ENCODE measurements at regions not wholly inside any gene's neighbourhood (a gene's known extent, or its start where the extent isn't known, plus 50 kb on each side); places are given as distances from the start of the nearest gene placed in this dataset.

- Histone ChIP-seq H3K9me2 (ENCODE audit: insufficient read depth) (no peaks in the 10 kb centered on the region), H3K27me3 (replicated peaks; ENCODE audit: insufficient read depth) (no peaks in the 10 kb centered on the region), H3K79me2 (ENCODE audit: insufficient read depth) (no peaks in the 10 kb centered on the region), H3F3A (ENCODE audit: insufficient read depth) (peaks cover 64% of the 10 kb centered on the region), H3K27ac (peak overlapping the region; percentile 65), H3K9ac (no peak overlapping the region), H3K36me3 (ENCODE audit: low read depth) (no peaks in the 10 kb centered on the region), H3K9me3 (ENCODE audit: low read depth) (no peaks in the 10 kb centered on the region), H3K4me2 (ENCODE audit: unreplicated experiment) (peak overlapping the region; percentile 20), H3K4me3 (no peak overlapping the region), H2AFZ (no peak overlapping the region), H4K20me1 (ENCODE audit: insufficient read depth) (no peaks in the 10 kb centered on the region), H3K4me1 (ENCODE audit: insufficient read depth) (peaks cover 58% of the 10 kb centered on the region)
- no peak for TF ChIP-seq EZH2 (IDR thresholded peaks at IDR 0.05; ENCODE audit: insufficient read depth, poor library complexity, severe bottlenecking)
- TF ChIP-seq EZH2phosphoT487 (IDR thresholded peaks at IDR 0.05; ENCODE audit: insufficient read depth, low read depth): no peak
- 0 to 1% methylated on average over 2 of the region's 2 CpGs for WGBS, 2 experiments (ENCODE audit: low coverage in 1 of 2, low lambda C conversion rate in 2 of 2, missing lambda C conversion rate in 2 of 2)
- DNase-seq: peak; percentile 75
- in situ Hi-C loops (cut with MboI): no loop called here
Measured at GRCh38 chr9:115263371-115264075, 145.6 kb upstream of the TNC start.

GRCh38 chr9:115264313-115264712, 146.4 kb upstream of the TNC start:
- Histone ChIP-seq H3K9me2 (ENCODE audit: insufficient read depth) (no peaks in the 10 kb centered on the region), H3F3A (ENCODE audit: insufficient read depth) (peaks cover 64% of the 10 kb centered on the region), H4K20me1 (ENCODE audit: insufficient read depth) (no peaks in the 10 kb centered on the region), H3K9ac (no peak overlapping the region), H3K4me2 (ENCODE audit: unreplicated experiment) (peak overlapping the region; percentile 1), H3K79me2 (ENCODE audit: insufficient read depth) (no peaks in the 10 kb centered on the region), H3K4me1 (ENCODE audit: insufficient read depth) (peaks cover 58% of the 10 kb centered on the region), H3K9me3 (ENCODE audit: low read depth) (no peaks in the 10 kb centered on the region), H2AFZ (no peak overlapping the region), H3K27me3 (replicated peaks; ENCODE audit: insufficient read depth) (no peaks in the 10 kb centered on the region), H3K4me3 (no peak overlapping the region), H3K36me3 (ENCODE audit: low read depth) (no peaks in the 10 kb centered on the region), H3K27ac (peak overlapping the region; percentile 65)
- TF ChIP-seq EZH2phosphoT487 (IDR thresholded peaks at IDR 0.05; ENCODE audit: insufficient read depth, low read depth) (no peak), EZH2 (IDR thresholded peaks at IDR 0.05; ENCODE audit: insufficient read depth, poor library complexity, severe bottlenecking) (no peak)
- WGBS, 2 experiments (ENCODE audit: low coverage in 1 of 2, low lambda C conversion rate in 2 of 2, missing lambda C conversion rate in 2 of 2): 81 to 84% methylated on average over 1 of the region's 1 CpG
- peak; percentile 60 for DNase-seq
- in situ Hi-C loops (cut with MboI): no loop called here

DNA sequence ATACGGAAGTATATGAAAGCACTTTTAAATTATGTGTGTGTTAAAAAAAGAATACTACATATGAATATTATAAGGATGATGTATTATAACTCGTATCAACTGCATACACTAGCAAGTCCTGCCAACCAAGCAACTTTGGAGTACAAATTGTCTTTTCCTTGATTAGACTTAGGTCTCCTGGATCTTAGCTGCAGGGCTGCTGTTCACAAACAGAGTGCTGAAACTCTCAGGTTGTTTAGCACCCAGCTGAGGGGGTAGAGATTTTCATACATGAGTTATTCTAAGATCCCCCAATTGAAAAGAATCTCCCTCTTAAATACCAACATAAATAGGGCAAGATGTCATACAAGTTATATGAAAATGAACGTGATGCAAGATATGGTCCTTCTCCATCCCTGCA, 149.8 kb upstream of the TNC start:
- no peaks in the 10 kb centered on the region for H3K36me3 ChIP-seq (ENCODE audit: low read depth)
- H2AFZ ChIP-seq: no peak overlapping the region
- peak; percentile 52 for DNase-seq
- peaks cover 38% of the 10 kb centered on the region for H3K4me1 ChIP-seq (ENCODE audit: insufficient read depth)
- H3F3A ChIP-seq (ENCODE audit: insufficient read depth): peaks cover 40% of the 10 kb centered on the region
- no peaks in the 10 kb centered on the region for H3K27me3 ChIP-seq (replicated peaks; ENCODE audit: insufficient read depth)
- H4K20me1 ChIP-seq (ENCODE audit: insufficient read depth): no peaks in the 10 kb centered on the region
- in situ Hi-C loops (cut with MboI): no loop called here
- H3K9ac ChIP-seq: no peak overlapping the region
- H3K27ac ChIP-seq: no peak overlapping the region
- no peaks in the 10 kb centered on the region for H3K79me2 ChIP-seq (ENCODE audit: insufficient read depth)
- no peak overlapping the region for H3K4me2 ChIP-seq (ENCODE audit: unreplicated experiment)
- 79 to 82% methylated on average over 3 of the region's 3 CpGs for WGBS, 2 experiments (ENCODE audit: low coverage in 1 of 2, low lambda C conversion rate in 2 of 2, missing lambda C conversion rate in 2 of 2)
- no peaks in the 10 kb centered on the region for H3K9me3 ChIP-seq (ENCODE audit: low read depth)
- H3K4me3 ChIP-seq: no peak overlapping the region
- TF ChIP-seq EZH2phosphoT487 (IDR thresholded peaks at IDR 0.05; ENCODE audit: insufficient read depth, low read depth) (no peak), EZH2 (IDR thresholded peaks at IDR 0.05; ENCODE audit: insufficient read depth, poor library complexity, severe bottlenecking) (no peak)
- H3K9me2 ChIP-seq (ENCODE audit: insufficient read depth): no peaks in the 10 kb centered on the region; the same call in 1 of the 2 replicates

DNA sequence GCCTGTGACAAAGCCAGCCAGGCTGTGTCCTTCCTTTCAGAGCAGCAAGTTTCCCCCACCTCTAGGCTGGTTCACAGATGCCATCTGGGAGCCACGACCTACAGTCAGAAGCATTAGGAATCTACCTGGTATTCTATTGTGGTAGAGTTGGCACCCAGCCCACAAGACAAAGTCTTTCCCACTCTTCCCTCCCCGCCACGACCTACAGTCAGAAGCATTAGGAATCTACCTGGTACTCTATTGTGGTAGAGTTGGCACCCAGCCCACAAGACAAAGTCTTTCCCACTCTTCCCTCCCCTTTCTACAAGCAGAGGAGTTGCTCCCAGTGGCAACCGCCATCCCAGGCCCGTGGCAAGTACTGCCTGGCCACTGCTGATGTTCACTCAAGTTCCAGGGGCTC, 157.8 kb upstream of the TNC start:
- H3K4me2 ChIP-seq (ENCODE audit: unreplicated experiment): no peak overlapping the region
- no peak overlapping the region for H3K27ac ChIP-seq
- H3K79me2 ChIP-seq (ENCODE audit: insufficient read depth): no peaks in the 10 kb centered on the region
- no peaks in the 10 kb centered on the region for H3K9me3 ChIP-seq (ENCODE audit: low read depth)
- WGBS, 2 experiments (ENCODE audit: low coverage in 1 of 2, low lambda C conversion rate in 2 of 2, missing lambda C conversion rate in 2 of 2): 86 to 90% methylated on average over 5 of the region's 5 CpGs
- H3K4me3 ChIP-seq: no peak overlapping the region
- H4K20me1 ChIP-seq (ENCODE audit: insufficient read depth): no peaks in the 10 kb centered on the region
- H3K9ac ChIP-seq: no peak overlapping the region
- no peaks in the 10 kb centered on the region for H3K9me2 ChIP-seq (ENCODE audit: insufficient read depth)
- H2AFZ ChIP-seq: no peak overlapping the region
- in situ Hi-C loops (cut with MboI): no loop called here
- H3K4me1 ChIP-seq (ENCODE audit: insufficient read depth): peaks cover 7% of the 10 kb centered on the region; the same call in 1 of the 2 replicates
- no peaks in the 10 kb centered on the region for H3K36me3 ChIP-seq (ENCODE audit: low read depth)
- TF ChIP-seq EZH2 (IDR thresholded peaks at IDR 0.05; ENCODE audit: insufficient read depth, poor library complexity, severe bottlenecking) (no peak), EZH2phosphoT487 (IDR thresholded peaks at IDR 0.05; ENCODE audit: insufficient read depth, low read depth) (no peak)
- DNase-seq: no peak
- H3F3A ChIP-seq (ENCODE audit: insufficient read depth): no peaks in the 10 kb centered on the region
- no peaks in the 10 kb centered on the region for H3K27me3 ChIP-seq (replicated peaks; ENCODE audit: insufficient read depth)
